SK-N-SH (cell line): ENCODE measurements at regions not wholly inside any gene's neighbourhood (a gene's known extent, or its start where the extent isn't known, plus 50 kb on each side); places are given as distances from the start of the nearest gene placed in this dataset.

Source experiments
- CTCF ChIA-PET: fragments of 300-600, 350-600 bp; formaldehyde crosslinking; extraction: SDS; loops from one replicate; lab custom pipeline; 2021; lab: Yijun Ruan, JAX
- POLR2A ChIA-PET: fragments of 350-600 bp; sonication (Branson Sonifier 250); formaldehyde crosslinking; extraction: SDS; loops from one replicate; lab custom pipeline; 2020; ENCODE audit warnings: antibody characterized with exemption, inconsistent platforms; lab: Yijun Ruan, JAX
- DNase-seq: peaks from one replicate; pipeline ENCODE4 v3.0.0; 2012
- H2AFZ ChIP-seq: fragments of 200-600 bp; sonication (generic); 2 replicates; pipeline ENCODE4 v1.8.1; 2016; ENCODE audit warnings: antibody characterized with exemption, mild to moderate bottlenecking, low read depth
- H3F3A ChIP-seq: fragments of 200-600 bp; sonication (generic); replicated peaks from 2 replicates; pipeline ENCODE3; 2016; ENCODE audit warnings: antibody characterized with exemption, mild to moderate bottlenecking; ENCODE audit not compliant: insufficient read depth
- H3K27ac ChIP-seq, 2 experiments: fragments of 200-500 bp in 1 of 2; fragments of 200-600 bp in 1 of 2; sonication (Bioruptor generic) in 1 of 2; sonication (generic), shearing (Covaris generic) in 1 of 2; 2 replicates each; pipeline versions ENCODE4 v1.5.1 to v1.6.1; 2014 to 2016; ENCODE audit warnings: low read depth in 2 of 2, inconsistent platforms in 1 of 2, low read length in 1 of 2, mild to moderate bottlenecking in 1 of 2, mixed read lengths in 1 of 2
- H3K27me3 ChIP-seq: fragments of 200-600 bp; sonication (generic), shearing (Covaris generic); 2 replicates; pipeline ENCODE4 v1.6.1; 2016; ENCODE audit warnings: mixed run types; ENCODE audit not compliant: insufficient read depth
- H3K36me3 ChIP-seq, 2 experiments: fragments of 200-500 bp in 1 of 2; fragments of 200-600 bp in 1 of 2; sonication (Bioruptor generic) in 1 of 2; sonication (generic) in 1 of 2; replicated peaks in 1 of 2; 2 replicates each; pipeline versions ENCODE3 to v1.5.1; 2014 to 2016; ENCODE audit warnings: low read length in 1 of 2, mild to moderate bottlenecking in 1 of 2; ENCODE audit not compliant: insufficient read depth in 2 of 2, control insufficient read depth in 1 of 2
- H3K4me1 ChIP-seq, 2 experiments: fragments of 200-500 bp in 1 of 2; fragments of 200-600 bp in 1 of 2; sonication (Bioruptor generic) in 1 of 2; sonication (generic), shearing (Covaris generic) in 1 of 2; 2 replicates each; pipeline versions ENCODE4 v1.5.1 to v1.6.1; 2014 to 2016; ENCODE audit warnings: low read depth in 1 of 2, low read length in 1 of 2, mixed run types in 1 of 2; ENCODE audit not compliant: insufficient read depth in 2 of 2, control insufficient read depth in 1 of 2
- H3K4me2 ChIP-seq: fragments of 200-600 bp; sonication (generic), shearing (Covaris generic); 2 replicates; pipeline ENCODE4 v1.6.1; 2017; ENCODE audit warnings: mixed run types
- H3K4me3 ChIP-seq, 2 experiments: fragments of 200-500 bp in 1 of 2; fragments of 200-600 bp in 1 of 2; sonication (Bioruptor generic) in 1 of 2; sonication (generic), shearing (Covaris generic) in 1 of 2; 2 replicates each; pipeline versions ENCODE4 v1.5.1 to v1.8.1; 2014 to 2016; ENCODE audit warnings: low read depth in 2 of 2, inconsistent platforms in 1 of 2, low read length in 1 of 2, mild to moderate bottlenecking in 1 of 2, mixed read lengths in 1 of 2, moderate library complexity in 1 of 2
- H3K79me2 ChIP-seq: fragments of 200-600 bp; sonication (generic); 2 replicates; pipeline ENCODE4 v1.8.1; 2017; ENCODE audit warnings: mild to moderate bottlenecking; ENCODE audit not compliant: insufficient read depth
- H3K9ac ChIP-seq: fragments of 200-600 bp; sonication (generic); 2 replicates; pipeline ENCODE4 v1.6.1; 2017; ENCODE audit warnings: mixed run types
- H3K9me2 ChIP-seq: fragments of 200-600 bp; sonication (generic); 2 replicates; pipeline ENCODE4 v1.6.1; 2017; ENCODE audit warnings: mixed run types
- H3K9me3 ChIP-seq: fragments of 200-600 bp; sonication (generic); 2 replicates; pipeline ENCODE4 v1.6.1; 2017; ENCODE audit warnings: mixed run types, mild to moderate bottlenecking, moderate library complexity
- H4K20me1 ChIP-seq: fragments of 200-600 bp; sonication (generic); 2 replicates; pipeline ENCODE4 v1.6.1; 2017; ENCODE audit warnings: mild to moderate bottlenecking, mixed run types; ENCODE audit not compliant: insufficient read depth
- CHD2 ChIP-seq: fragments of 150-350 bp; IDR thresholded peaks from 2 replicates; pipeline ENCODE4 v1.6.1; 2018; ENCODE audit warnings: low read length; ENCODE audit not compliant: partially characterized antibody
- CTCF ChIP-seq: fragments of 200-600 bp; sonication (generic); IDR thresholded peaks from 2 replicates; pipeline ENCODE4 v1.6.1; 2017; ENCODE audit warnings: antibody characterized with exemption, mild to moderate bottlenecking, moderate library complexity
- ELF1 ChIP-seq: IDR thresholded peaks from 2 replicates; pipeline ENCODE4 v1.4.0; 2012
- EP300 ChIP-seq, 2 experiments: IDR thresholded peaks; 2 replicates each; pipeline versions ENCODE4 v1.4.0 to v1.6.1; 2012; ENCODE audit warnings: borderline replicate concordance in 1 of 2, low read depth in 1 of 2, low read length in 1 of 2
- EZH2phosphoT487 ChIP-seq: fragments of 200-600 bp; sonication (generic); IDR thresholded peaks from 2 replicates; pipeline ENCODE4 v1.6.1; 2017; ENCODE audit warnings: low read depth, mixed run types, mild to moderate bottlenecking, antibody characterized with exemption, moderate library complexity, borderline replicate concordance
- FOXJ3 ChIP-seq: sonication (generic); formaldehyde crosslinking; IDR thresholded peaks from 2 replicates; pipeline ENCODE4 v1.5.1; 2020; ENCODE audit warnings: mild to moderate bottlenecking, missing genetic modification reagents
- FOXM1 ChIP-seq: IDR thresholded peaks from 2 replicates; pipeline ENCODE4 v1.4.0; 2012; ENCODE audit warnings: low read depth, mild to moderate bottlenecking
- GABPA ChIP-seq: IDR thresholded peaks from 2 replicates; pipeline ENCODE4 v1.4.0; 2012; ENCODE audit warnings: low read depth, mild to moderate bottlenecking
- IRF3 ChIP-seq: fragments of 150-350 bp; IDR thresholded peaks from 2 replicates; pipeline ENCODE4 v1.6.1; 2016; ENCODE audit warnings: mild to moderate bottlenecking, low read depth, low read length
- JUND ChIP-seq: IDR thresholded peaks from 2 replicates; pipeline ENCODE4 v1.4.0; 2012
- MEF2A ChIP-seq: IDR thresholded peaks from 2 replicates; pipeline ENCODE4 v1.4.0; 2012; ENCODE audit warnings: low read depth, borderline replicate concordance
- MXI1 ChIP-seq: IDR thresholded peaks from 2 replicates; pipeline ENCODE4 v1.6.1; 2012; ENCODE audit warnings: mild to moderate bottlenecking, low read depth, low read length, improper control_type of control experiment
- NRF1 ChIP-seq: IDR thresholded peaks from 2 replicates; pipeline ENCODE4 v1.6.1; 2012; ENCODE audit warnings: low read depth, mild to moderate bottlenecking, low read length
- PBX3 ChIP-seq: IDR thresholded peaks from 2 replicates; pipeline ENCODE4; 2012
- POLR2AphosphoS5 ChIP-seq: IDR thresholded peaks from 2 replicates; pipeline ENCODE4 v1.6.1; 2012; ENCODE audit warnings: low read depth, low read length
- RCOR1 ChIP-seq: fragments of 150-350 bp; IDR thresholded peaks from 2 replicates; pipeline ENCODE4 v1.6.1; 2017; ENCODE audit warnings: antibody characterized with exemption, low read length
- RFX5 ChIP-seq: IDR thresholded peaks from 2 replicates; pipeline ENCODE4 v1.6.1; 2012; ENCODE audit warnings: mild to moderate bottlenecking, improper control_type of control experiment, low read length
- SIN3A ChIP-seq: IDR thresholded peaks from 2 replicates; pipeline ENCODE4 v1.6.1; 2012; ENCODE audit warnings: low read depth, mild to moderate bottlenecking, low read length, moderate library complexity, borderline replicate concordance
- SMC3 ChIP-seq: IDR thresholded peaks from 2 replicates; pipeline ENCODE4 v1.6.1; 2012; ENCODE audit warnings: low read depth, low read length, improper control_type of control experiment
- TCF12 ChIP-seq: IDR thresholded peaks from 2 replicates; pipeline ENCODE4 v1.4.0; 2012
- TEAD4 ChIP-seq: IDR thresholded peaks from 2 replicates; pipeline ENCODE4 v1.4.0; 2012; ENCODE audit warnings: mild to moderate bottlenecking, borderline replicate concordance; ENCODE audit not compliant: insufficient read depth
- YY1 ChIP-seq: IDR thresholded peaks from 2 replicates; pipeline ENCODE4 v1.4.0; 2012; ENCODE audit warnings: low read depth, mild to moderate bottlenecking
- WGBS: methylation state at CpG from one replicate; pipeline ENCODE4 v1.1.6; 2017; ENCODE audit warnings: low lambda C conversion rate; 5-methylcytosine and 5-hydroxymethylcytosine counted together
- TF ChIP-seq, protein P1 (sequence below): IDR thresholded peaks from 2 replicates; pipeline ENCODE4 v1.4.0; 2012; ENCODE audit warnings: low read depth
- TF ChIP-seq, protein P2 (sequence below): fragments of 150-350 bp; IDR thresholded peaks from 2 replicates; pipeline ENCODE4 v1.6.1; 2017; ENCODE audit warnings: antibody characterized with exemption, low read length, low read depth, borderline replicate concordance

- ChIA-PET CTCF (no interaction called here), POLR2A (no interaction called here)
- Histone ChIP-seq H3K36me3 (no peaks in the 10 kb centered on the region), H2AFZ (no peak overlapping the region), H3K4me1 (no peaks in the 10 kb centered on the region), H3K4me2 (no peak overlapping the region), H3K9ac (no peak overlapping the region), H3K27me3 (no peaks in the 10 kb centered on the region), H3K27ac (no peak overlapping the region), H3K9me2 (no peaks in the 10 kb centered on the region), H3K79me2 (no peaks in the 10 kb centered on the region), H3F3A (no peaks in the 10 kb centered on the region), H4K20me1 (no peaks in the 10 kb centered on the region), H3K4me3 (no peak overlapping the region), H3K9me3 (no peaks in the 10 kb centered on the region)
- DNase-seq, result no peak
- no peak for TF ChIP-seq IRF3
- no peak for TF ChIP-seq GABPA
- no peak for TF ChIP-seq MEF2A
- no peak for TF ChIP-seq MXI1
- no peak for TF ChIP-seq JUND
- TF ChIP-seq RCOR1, result no peak
- TF ChIP-seq, protein P1, sequence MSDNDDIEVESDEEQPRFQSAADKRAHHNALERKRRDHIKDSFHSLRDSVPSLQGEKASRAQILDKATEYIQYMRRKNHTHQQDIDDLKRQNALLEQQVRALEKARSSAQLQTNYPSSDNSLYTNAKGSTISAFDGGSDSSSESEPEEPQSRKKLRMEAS, result no peak
- TF ChIP-seq CHD2, result no peak
- TF ChIP-seq TCF12, result no peak
- TF ChIP-seq PBX3, result no peak
- TF ChIP-seq SIN3A, result no peak
- no peak for TF ChIP-seq ELF1
- no peak for TF ChIP-seq EP300 (IDR thresholded peaks at IDR 0.05; ENCODE audit: borderline replicate concordance in 1 of 2, low read depth in 1 of 2, low read length in 1 of 2)
- TF ChIP-seq RFX5, result no peak
- TF ChIP-seq FOXM1, result no peak
- TF ChIP-seq TEAD4, result no peak
- TF ChIP-seq SMC3, result no peak
- no peak for TF ChIP-seq YY1
- WGBS, result 68% methylated on average over 10 of the region's 14 CpGs
These were observed 2660.1 kb upstream of the PCDH20 start for GRCh38 chr13:64075543-64076271.

GRCh38 chr13:64074971-64075474 lies 2659.4 kb upstream of the PCDH20 start:
- H3K9me2 ChIP-seq, result no peaks in the 10 kb centered on the region
- no peak overlapping the region for H3K9ac ChIP-seq
- no peaks in the 10 kb centered on the region for H3K4me1 ChIP-seq
- H3F3A ChIP-seq, result no peaks in the 10 kb centered on the region
- H3K27ac ChIP-seq, result no peak overlapping the region
- no peak overlapping the region for H3K4me2 ChIP-seq
- H2AFZ ChIP-seq, result no peak overlapping the region
- POLR2A ChIA-PET, result no interaction called here
- WGBS, result 78% methylated on average over 6 of the region's 12 CpGs
- no peak overlapping the region for H3K4me3 ChIP-seq
- H4K20me1 ChIP-seq, result no peaks in the 10 kb centered on the region
- H3K9me3 ChIP-seq, result no peaks in the 10 kb centered on the region
- no peaks in the 10 kb centered on the region for H3K79me2 ChIP-seq
- H3K36me3 ChIP-seq, result no peaks in the 10 kb centered on the region
- DNase-seq, result no peak
- CTCF ChIA-PET, result no interaction called here
- H3K27me3 ChIP-seq, result no peaks in the 10 kb centered on the region
- TF ChIP-seq SIN3A (no peak), MXI1 (no peak), NRF1 (no peak), JUND (no peak), EP300 (IDR thresholded peaks at IDR 0.05; ENCODE audit: borderline replicate concordance in 1 of 2, low read depth in 1 of 2, low read length in 1 of 2) (no peak), FOXJ3 (CRISPR knock-in tag) (no peak), POLR2AphosphoS5 (no peak), EZH2phosphoT487 (no peak), ELF1 (no peak), FOXM1 (no peak), CTCF (no peak)
- TF ChIP-seq, protein P2, sequence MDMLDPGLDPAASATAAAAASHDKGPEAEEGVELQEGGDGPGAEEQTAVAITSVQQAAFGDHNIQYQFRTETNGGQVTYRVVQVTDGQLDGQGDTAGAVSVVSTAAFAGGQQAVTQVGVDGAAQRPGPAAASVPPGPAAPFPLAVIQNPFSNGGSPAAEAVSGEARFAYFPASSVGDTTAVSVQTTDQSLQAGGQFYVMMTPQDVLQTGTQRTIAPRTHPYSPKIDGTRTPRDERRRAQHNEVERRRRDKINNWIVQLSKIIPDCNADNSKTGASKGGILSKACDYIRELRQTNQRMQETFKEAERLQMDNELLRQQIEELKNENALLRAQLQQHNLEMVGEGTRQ, result no peak
- TF ChIP-seq, protein P1, result no peak
